DMS53 (cell line): ENCODE measurements at regions not wholly inside any gene's neighbourhood (a gene's known extent, or its start where the extent isn't known, plus 50 kb on each side); places are given as distances from the start of the nearest gene placed in this dataset.

ENCODE experiments used
- DNase-seq: peaks from one replicate; lab custom pipeline; 2025; lab: John Stamatoyannopoulos, UW

GRCh38 chr9:118751848-118752223 is 617.4 kb downstream of the BRINP1 start:
- no peak for DNase-seq

GRCh38 chr9:118761016-118761790 is 608.0 kb downstream of the BRINP1 start:
- DNase-seq, result no peak

- DNase-seq, result no peak
These were observed 601.7 kb downstream of the BRINP1 start for GRCh38 chr9:118767571-118767970.

- no peak for DNase-seq
These were observed 586.3 kb downstream of the BRINP1 start for GRCh38 chr9:118782790-118783463.

- no peak for DNase-seq
These were observed 585.2 kb downstream of the BRINP1 start for GRCh38 chr9:118784033-118784432.

GRCh38 chr9:118785456-118785855 is 583.8 kb downstream of the BRINP1 start:
- DNase-seq, result no peak

GRCh38 chr9:118786877-118787276 is 582.4 kb downstream of the BRINP1 start:
- no peak for DNase-seq

- peak; percentile 92 for DNase-seq
These were observed 560.0 kb downstream of the BRINP1 start for GRCh38 chr9:118809160-118809625.

GRCh38 chr9:118829334-118829733 is 539.9 kb downstream of the BRINP1 start:
- DNase-seq, result peak; percentile 66

- DNase-seq, result no peak
These were observed 536.9 kb downstream of the BRINP1 start for GRCh38 chr9:118832371-118832770.

- DNase-seq, result no peak
These were observed 532.3 kb downstream of the BRINP1 start for GRCh38 chr9:118836891-118837290.

- peak; percentile 26 for DNase-seq
These were observed 497.7 kb downstream of the BRINP1 start for GRCh38 chr9:118871531-118871930.

GRCh38 chr9:118882684-118883083 is 486.6 kb downstream of the BRINP1 start:
- peak; percentile 66 for DNase-seq

- no peak for DNase-seq
These were observed 485.8 kb downstream of the BRINP1 start for GRCh38 chr9:118883411-118883810.

- DNase-seq, result no peak
These were observed 478.0 kb downstream of the BRINP1 start for GRCh38 chr9:118891213-118891612.

GRCh38 chr9:118896324-118897000 is 472.8 kb downstream of the BRINP1 start:
- DNase-seq, result peak; percentile 60

- DNase-seq, result no peak
These were observed 451.1 kb downstream of the BRINP1 start for GRCh38 chr9:118918180-118918579.

- DNase-seq, result no peak
These were observed 440.5 kb downstream of the BRINP1 start for GRCh38 chr9:118928722-118929121.

GRCh38 chr9:118929287-118929686 is 439.9 kb downstream of the BRINP1 start:
- no peak for DNase-seq

- no peak for DNase-seq
These were observed 437.3 kb downstream of the BRINP1 start for GRCh38 chr9:118931941-118932340.

- no peak for DNase-seq
These were observed 430.7 kb downstream of the BRINP1 start for GRCh38 chr9:118938581-118938980.

GRCh38 chr9:118940473-118940872 is 428.8 kb downstream of the BRINP1 start:
- DNase-seq, result no peak

- DNase-seq, result no peak
These were observed 422.6 kb downstream of the BRINP1 start for GRCh38 chr9:118946669-118947068.
